ENCODE measurements at regions not wholly inside any gene's neighbourhood (a gene's known extent, or its start where the extent isn't known, plus 50 kb on each side); places are given as distances from the start of the nearest gene placed in this dataset.

DNA sequence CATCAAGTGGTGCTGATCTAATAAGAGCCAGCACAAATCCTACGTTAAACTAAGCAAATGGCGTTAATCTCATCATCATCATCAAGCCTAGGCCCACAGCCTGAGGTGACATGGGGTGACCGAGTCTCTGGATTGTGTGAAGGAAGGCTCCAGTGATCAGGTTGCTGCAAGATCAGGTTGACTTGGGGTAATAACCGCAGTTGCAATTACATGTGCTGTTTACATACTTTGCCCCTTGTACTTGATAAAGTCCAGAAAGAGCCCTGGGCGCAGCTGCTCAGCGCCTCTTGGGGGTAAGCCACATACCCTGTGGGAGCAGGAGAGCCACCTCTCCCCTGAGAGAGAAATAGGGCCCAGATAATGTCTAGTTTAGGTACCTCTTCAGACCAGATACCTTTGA is 228.1 kb downstream of the WDR11 start:
- in situ Hi-C loops (cut with MboI) (no loop called here), intact Hi-C loops (cut with micrococcal nuclease; ENCODE audit: unreplicated experiment) (no loop called here)
- FAIRE-seq, result no peak
- Histone ChIP-seq H3K27ac (ENCODE audit: control insufficient read depth, insufficient read depth) (no peak overlapping the region), H3K36me3 (ENCODE audit: control insufficient read depth in 2 of 2, insufficient read depth in 2 of 2, low read length in 1 of 2) (no peaks in the 10 kb centered on the region), H4K20me1 (ENCODE audit: control insufficient read depth, insufficient read depth) (no peaks in the 10 kb centered on the region), H3K79me2 (ENCODE audit: control insufficient read depth, insufficient read depth, low read length) (no peaks in the 10 kb centered on the region), H3K9ac (ENCODE audit: control insufficient read depth, insufficient read depth, low read length) (no peak overlapping the region), H3K27me3 (replicated peaks in 1 of 2; ENCODE audit: control insufficient read depth in 2 of 2, insufficient read depth in 2 of 2, low read length in 1 of 2) (peaks cover 0 to 6% of the 10 kb centered on the region in 2 experiments; a peak in 3 of 4 replicates), H3K4me2 (ENCODE audit: control insufficient read depth, insufficient read depth) (no peak overlapping the region), H3K4me1 (ENCODE audit: control insufficient read depth, insufficient read depth, low read length) (no peaks in the 10 kb centered on the region), H3K4me3 (no peak overlapping the region), H3K9me3 (replicated peaks; ENCODE audit: control insufficient read depth, insufficient read depth, low read length) (no peaks in the 10 kb centered on the region), H2AFZ (ENCODE audit: control insufficient read depth, low read depth, low read length) (no peak overlapping the region)
- 16% methylated on average over 6 of the region's 6 CpGs for WGBS (ENCODE audit: insufficient coverage, insufficient replicate concordance, low lambda C conversion rate, missing lambda C conversion rate)
- TF ChIP-seq HDAC2 (IDR thresholded peaks at IDR 0.05), result no peak
- TF ChIP-seq, protein P1, sequence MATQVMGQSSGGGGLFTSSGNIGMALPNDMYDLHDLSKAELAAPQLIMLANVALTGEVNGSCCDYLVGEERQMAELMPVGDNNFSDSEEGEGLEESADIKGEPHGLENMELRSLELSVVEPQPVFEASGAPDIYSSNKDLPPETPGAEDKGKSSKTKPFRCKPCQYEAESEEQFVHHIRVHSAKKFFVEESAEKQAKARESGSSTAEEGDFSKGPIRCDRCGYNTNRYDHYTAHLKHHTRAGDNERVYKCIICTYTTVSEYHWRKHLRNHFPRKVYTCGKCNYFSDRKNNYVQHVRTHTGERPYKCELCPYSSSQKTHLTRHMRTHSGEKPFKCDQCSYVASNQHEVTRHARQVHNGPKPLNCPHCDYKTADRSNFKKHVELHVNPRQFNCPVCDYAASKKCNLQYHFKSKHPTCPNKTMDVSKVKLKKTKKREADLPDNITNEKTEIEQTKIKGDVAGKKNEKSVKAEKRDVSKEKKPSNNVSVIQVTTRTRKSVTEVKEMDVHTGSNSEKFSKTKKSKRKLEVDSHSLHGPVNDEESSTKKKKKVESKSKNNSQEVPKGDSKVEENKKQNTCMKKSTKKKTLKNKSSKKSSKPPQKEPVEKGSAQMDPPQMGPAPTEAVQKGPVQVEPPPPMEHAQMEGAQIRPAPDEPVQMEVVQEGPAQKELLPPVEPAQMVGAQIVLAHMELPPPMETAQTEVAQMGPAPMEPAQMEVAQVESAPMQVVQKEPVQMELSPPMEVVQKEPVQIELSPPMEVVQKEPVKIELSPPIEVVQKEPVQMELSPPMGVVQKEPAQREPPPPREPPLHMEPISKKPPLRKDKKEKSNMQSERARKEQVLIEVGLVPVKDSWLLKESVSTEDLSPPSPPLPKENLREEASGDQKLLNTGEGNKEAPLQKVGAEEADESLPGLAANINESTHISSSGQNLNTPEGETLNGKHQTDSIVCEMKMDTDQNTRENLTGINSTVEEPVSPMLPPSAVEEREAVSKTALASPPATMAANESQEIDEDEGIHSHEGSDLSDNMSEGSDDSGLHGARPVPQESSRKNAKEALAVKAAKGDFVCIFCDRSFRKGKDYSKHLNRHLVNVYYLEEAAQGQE (IDR thresholded peaks at IDR 0.05; ENCODE audit: low read depth, low read length), result no peak
- TF ChIP-seq ASH2L (IDR thresholded peaks at IDR 0.05; ENCODE audit: borderline replicate concordance, low read depth), result no peak
- TF ChIP-seq MEF2B (IDR thresholded peaks at IDR 0.05; ENCODE audit: partially characterized antibody, poor library complexity, severe bottlenecking), result no peak
- TF ChIP-seq, protein P2, sequence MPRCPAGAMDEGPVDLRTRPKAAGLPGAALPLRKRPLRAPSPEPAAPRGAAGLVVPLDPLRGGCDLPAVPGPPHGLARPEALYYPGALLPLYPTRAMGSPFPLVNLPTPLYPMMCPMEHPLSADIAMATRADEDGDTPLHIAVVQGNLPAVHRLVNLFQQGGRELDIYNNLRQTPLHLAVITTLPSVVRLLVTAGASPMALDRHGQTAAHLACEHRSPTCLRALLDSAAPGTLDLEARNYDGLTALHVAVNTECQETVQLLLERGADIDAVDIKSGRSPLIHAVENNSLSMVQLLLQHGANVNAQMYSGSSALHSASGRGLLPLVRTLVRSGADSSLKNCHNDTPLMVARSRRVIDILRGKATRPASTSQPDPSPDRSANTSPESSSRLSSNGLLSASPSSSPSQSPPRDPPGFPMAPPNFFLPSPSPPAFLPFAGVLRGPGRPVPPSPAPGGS (IDR thresholded peaks at IDR 0.05; ENCODE audit: borderline replicate concordance, insufficient read depth, low read depth, low read length, poor library complexity, severe bottlenecking), result no peak
- no peak for TF ChIP-seq ZNF384 (IDR thresholded peaks at IDR 0.05; ENCODE audit: borderline replicate concordance, low read depth, low read length)
- no peak for TF ChIP-seq MLLT1 (IDR thresholded peaks at IDR 0.05)
- ChIA-PET POLR2A (no interaction called here), RAD21 (ENCODE audit: unreplicated experiment) (no interaction called here), CTCF (no interaction called here), SMC1A (ENCODE audit: uncharacterized antibody, unreplicated experiment) (no interaction called here)
- no TSS peak for BruUV-seq (replicated peaks)
- ATAC-seq, result no peak
- no peak for DNase-seq (ENCODE audit: low read depth, low spot score)

Measured in GM12878 (cell line).